ENCODE measurements at regions not wholly inside any gene's neighbourhood (a gene's known extent, or its start where the extent isn't known, plus 50 kb on each side); places are given as distances from the start of the nearest gene placed in this dataset.

GRCh38 chr6:103139377-103139776, 1720.3 kb downstream of the HACE1 start:
- TF ChIP-seq CTCF (IDR thresholded peaks at IDR 0.05; ENCODE audit: extremely low read depth in 1 of 2, insufficient read depth in 1 of 2, low read depth in 1 of 2, low read length in 2 of 2) (no peak), EZH2 (IDR thresholded peaks at IDR 0.05; ENCODE audit: borderline replicate concordance, low read depth, low read length, severe bottlenecking) (no peak), POLR2A (IDR thresholded peaks at IDR 0.05; ENCODE audit: low read depth, low read length) (no peak), POLR2AphosphoS5 (IDR thresholded peaks at IDR 0.05; ENCODE audit: insufficient read depth, low read depth, low read length) (no peak), JUN (IDR thresholded peaks at IDR 0.05; ENCODE audit: borderline replicate concordance, insufficient read depth, insufficient read length, low read depth) (no peak), GATA2 (IDR thresholded peaks at IDR 0.05; ENCODE audit: insufficient read depth, insufficient read length, low read depth, low read length) (no peak), MAX (IDR thresholded peaks at IDR 0.05; ENCODE audit: insufficient read depth, insufficient read length) (no peak), MYC (IDR thresholded peaks at IDR 0.05; ENCODE audit: low read depth, low read length) (no peak), FOS (IDR thresholded peaks at IDR 0.05; ENCODE audit: borderline replicate concordance, insufficient read depth, low read length) (no peak)

Measured in endothelial cell of umbilical vein (primary cell).